ENCODE measurements at regions not wholly inside any gene's neighbourhood (a gene's known extent, or its start where the extent isn't known, plus 50 kb on each side); places are given as distances from the start of the nearest gene placed in this dataset.

DNA sequence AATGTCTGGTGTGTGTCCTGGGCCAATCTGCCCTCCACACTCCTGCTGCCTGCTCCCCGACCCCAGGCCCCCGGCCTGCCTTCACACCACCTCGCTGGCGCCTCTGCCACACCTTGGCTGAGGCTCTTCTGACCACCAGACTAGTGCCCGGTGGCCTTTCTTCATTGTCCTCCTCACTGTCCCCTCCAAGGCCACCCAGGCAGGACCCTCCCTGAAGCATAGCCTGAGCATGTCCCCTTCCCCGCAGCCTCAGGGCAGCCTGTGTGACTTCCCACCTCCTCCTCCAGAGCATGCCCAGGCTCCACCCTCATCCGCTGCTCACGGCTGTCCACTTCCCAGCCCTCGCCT is 154.6 kb downstream of the OLFM1 start:
- TF ChIP-seq TAF1 (IDR thresholded peaks at IDR 0.05; ENCODE audit: low read depth) (no peak), POLR2AphosphoS5 (IDR thresholded peaks at IDR 0.05) (no peak), EP300 (conservative IDR thresholded peaks at IDR 0.05; ENCODE audit: poor library complexity, severe bottlenecking) (no peak), RAD21 (conservative IDR thresholded peaks at IDR 0.05) (no peak), EZH2 (IDR thresholded peaks at IDR 0.05; ENCODE audit: borderline replicate concordance, insufficient read depth, low read length, poor library complexity, severe bottlenecking) (no peak)
- TF ChIP-seq, protein P1, sequence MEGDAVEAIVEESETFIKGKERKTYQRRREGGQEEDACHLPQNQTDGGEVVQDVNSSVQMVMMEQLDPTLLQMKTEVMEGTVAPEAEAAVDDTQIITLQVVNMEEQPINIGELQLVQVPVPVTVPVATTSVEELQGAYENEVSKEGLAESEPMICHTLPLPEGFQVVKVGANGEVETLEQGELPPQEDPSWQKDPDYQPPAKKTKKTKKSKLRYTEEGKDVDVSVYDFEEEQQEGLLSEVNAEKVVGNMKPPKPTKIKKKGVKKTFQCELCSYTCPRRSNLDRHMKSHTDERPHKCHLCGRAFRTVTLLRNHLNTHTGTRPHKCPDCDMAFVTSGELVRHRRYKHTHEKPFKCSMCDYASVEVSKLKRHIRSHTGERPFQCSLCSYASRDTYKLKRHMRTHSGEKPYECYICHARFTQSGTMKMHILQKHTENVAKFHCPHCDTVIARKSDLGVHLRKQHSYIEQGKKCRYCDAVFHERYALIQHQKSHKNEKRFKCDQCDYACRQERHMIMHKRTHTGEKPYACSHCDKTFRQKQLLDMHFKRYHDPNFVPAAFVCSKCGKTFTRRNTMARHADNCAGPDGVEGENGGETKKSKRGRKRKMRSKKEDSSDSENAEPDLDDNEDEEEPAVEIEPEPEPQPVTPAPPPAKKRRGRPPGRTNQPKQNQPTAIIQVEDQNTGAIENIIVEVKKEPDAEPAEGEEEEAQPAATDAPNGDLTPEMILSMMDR (IDR thresholded peaks at IDR 0.05; ENCODE audit: poor library complexity, severe bottlenecking) = no peak
